ENCODE measurements at regions not wholly inside any gene's neighbourhood (a gene's known extent, or its start where the extent isn't known, plus 50 kb on each side); places are given as distances from the start of the nearest gene placed in this dataset.
"Not testable (repeated sequence)": the region's sequence is repeated elsewhere in the genome, so short reads cannot be mapped to it uniquely, and the experiment has no call there.

GRCh38 chr9:16052757-16053530, 500.1 kb downstream of the CCDC171 start:
- DNase-seq (ENCODE audit: low read depth, low spot score) = no peak

DNA sequence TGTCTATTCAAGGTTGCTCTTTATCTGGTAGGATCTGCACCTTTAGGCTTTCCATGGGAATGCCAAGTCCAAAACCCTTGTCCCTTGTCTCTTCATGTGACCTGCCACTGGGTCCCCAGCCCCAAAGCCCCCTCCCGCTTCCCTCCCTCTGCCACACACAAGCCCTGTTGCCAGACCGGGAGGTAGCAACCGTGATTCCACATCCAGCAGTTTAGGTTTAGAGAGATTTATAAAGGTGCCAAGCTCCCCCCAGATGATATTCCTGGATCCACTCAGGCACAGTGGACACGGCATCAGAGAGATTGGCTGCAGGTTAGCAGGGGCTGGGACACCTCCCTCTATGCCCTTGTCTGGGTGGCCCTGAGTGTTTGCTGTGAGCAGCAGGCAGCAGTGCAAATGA, 504.7 kb downstream of the CCDC171 start:
- no peak for DNase-seq (ENCODE audit: low read depth, low spot score)

GRCh38 chr9:16058131-16058549, 505.3 kb downstream of the CCDC171 start:
- DNase-seq (ENCODE audit: low read depth, low spot score) = no peak

GRCh38 chr9:16060436-16061129, 507.7 kb downstream of the CCDC171 start:
- no peak for DNase-seq (ENCODE audit: low read depth, low spot score)

DNA sequence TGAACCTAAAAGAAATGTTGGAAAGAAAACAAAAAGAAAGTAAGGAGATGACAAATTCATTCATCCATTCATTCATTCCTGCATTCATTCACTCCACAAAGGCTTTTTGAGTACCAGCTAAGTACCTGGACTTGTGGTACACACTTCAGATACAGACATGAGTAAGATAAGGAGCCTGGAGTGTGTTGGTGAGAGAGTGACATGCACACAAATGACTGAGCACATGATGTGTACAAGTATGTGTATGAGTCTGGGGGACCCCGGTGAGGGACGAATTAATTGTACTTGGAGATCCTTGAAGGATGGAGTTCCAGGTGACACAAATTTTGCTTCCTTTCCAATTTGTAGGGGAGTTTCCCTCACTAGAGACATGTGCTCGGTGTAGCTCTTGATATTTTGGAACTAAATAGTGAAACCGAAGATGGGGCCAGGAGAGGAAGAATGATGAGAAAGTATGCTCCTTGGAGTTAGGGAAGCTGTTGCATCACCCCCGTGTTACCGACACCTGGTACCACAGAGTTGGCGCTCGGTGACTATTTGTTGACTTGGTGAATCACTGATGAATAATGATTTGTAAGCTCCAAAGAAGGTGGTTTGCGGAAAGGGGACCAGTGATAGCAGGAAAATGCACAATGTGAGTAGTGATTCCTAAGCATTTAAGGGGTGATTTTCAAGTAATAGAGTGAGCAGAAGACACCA, 509.8 kb downstream of the CCDC171 start:
- DNase-seq (ENCODE audit: low read depth, low spot score) = no peak

DNA sequence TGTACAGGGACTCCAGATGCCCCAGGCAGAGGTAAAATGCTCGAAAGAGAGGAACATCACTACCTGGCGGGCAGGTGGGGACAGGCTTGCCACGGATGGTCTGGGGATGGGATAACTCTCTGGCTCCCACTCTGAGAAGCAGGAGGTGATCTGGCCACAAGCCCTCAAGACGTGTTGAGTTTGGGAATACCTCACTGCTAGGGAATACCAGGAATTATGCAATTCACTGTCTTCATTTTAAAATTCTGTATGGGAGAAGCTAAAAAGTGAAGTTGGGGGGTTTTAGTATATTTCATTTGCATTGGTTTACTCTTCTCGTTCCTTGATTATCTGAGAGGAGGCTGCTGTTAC, 510.4 kb downstream of the CCDC171 start:
- no peak for DNase-seq (ENCODE audit: low read depth, low spot score)

DNA sequence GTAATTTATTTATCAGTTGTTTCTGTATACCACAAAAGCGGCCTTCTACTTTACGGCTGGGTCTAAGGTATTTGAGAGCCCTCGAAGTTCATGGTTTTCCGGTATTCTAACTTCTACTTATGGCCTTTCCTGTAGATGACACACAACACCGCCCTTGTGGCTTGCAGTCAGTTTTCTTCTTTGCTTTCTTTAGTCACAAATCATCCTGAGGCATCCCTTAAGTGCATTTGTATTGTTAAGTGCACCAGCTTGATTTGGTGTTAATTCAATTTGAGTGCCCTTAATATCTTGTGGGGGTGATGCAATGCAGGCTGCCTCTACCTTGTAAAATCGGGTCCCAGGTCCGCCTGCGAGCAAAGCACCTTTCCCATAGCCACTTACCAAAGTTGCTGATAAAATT, 511.9 kb downstream of the CCDC171 start:
- no peak for DNase-seq (ENCODE audit: low read depth, low spot score)

DNA sequence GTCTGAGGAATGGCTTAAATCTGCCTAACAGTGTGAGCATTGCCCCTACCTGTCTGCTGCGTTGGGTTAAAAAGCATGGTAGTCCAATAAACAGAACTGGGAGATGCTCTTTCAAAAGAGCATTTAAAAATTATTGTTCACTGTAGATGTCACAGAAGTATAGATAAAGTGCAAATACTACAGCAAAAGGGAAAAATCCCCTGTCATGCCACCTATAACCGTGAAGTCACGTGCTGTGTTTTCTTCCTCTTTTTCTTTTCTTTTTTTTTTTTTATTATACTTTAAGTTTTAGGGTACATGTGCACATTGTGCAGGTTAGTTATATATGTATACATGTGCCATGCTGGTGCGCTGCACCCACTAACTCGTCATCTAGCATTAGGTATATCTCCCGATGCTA, 513.4 kb downstream of the CCDC171 start:
- DNase-seq (ENCODE audit: low read depth, low spot score) = not testable (repeated sequence)

DNA sequence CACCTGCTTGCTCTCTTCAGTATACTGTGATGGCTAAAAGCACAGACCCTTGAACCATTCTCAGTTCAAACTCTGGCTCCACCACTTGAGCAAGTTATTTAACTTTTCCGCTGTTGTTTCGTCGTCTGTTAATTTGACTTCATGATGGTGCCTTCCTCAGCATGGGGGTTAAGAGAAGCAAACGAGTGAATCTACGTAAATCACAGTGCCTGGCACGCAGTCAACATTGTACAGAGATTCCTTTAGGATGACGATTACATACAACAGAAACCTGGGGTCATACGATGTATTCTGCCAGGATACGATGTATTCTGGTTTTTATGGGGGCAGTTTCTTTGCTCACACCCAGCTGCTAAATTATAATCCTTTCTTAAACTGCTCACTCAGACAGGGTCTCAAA, 515.6 kb downstream of the CCDC171 start:
- no peak for DNase-seq (ENCODE audit: low read depth, low spot score)

- DNase-seq (ENCODE audit: low read depth, low spot score) = no peak
These were observed 516.4 kb downstream of the CCDC171 start for GRCh38 chr9:16069249-16069648.

- DNase-seq (ENCODE audit: low read depth, low spot score) = no peak
These were observed 517.0 kb downstream of the CCDC171 start for GRCh38 chr9:16069671-16070454.

DNA sequence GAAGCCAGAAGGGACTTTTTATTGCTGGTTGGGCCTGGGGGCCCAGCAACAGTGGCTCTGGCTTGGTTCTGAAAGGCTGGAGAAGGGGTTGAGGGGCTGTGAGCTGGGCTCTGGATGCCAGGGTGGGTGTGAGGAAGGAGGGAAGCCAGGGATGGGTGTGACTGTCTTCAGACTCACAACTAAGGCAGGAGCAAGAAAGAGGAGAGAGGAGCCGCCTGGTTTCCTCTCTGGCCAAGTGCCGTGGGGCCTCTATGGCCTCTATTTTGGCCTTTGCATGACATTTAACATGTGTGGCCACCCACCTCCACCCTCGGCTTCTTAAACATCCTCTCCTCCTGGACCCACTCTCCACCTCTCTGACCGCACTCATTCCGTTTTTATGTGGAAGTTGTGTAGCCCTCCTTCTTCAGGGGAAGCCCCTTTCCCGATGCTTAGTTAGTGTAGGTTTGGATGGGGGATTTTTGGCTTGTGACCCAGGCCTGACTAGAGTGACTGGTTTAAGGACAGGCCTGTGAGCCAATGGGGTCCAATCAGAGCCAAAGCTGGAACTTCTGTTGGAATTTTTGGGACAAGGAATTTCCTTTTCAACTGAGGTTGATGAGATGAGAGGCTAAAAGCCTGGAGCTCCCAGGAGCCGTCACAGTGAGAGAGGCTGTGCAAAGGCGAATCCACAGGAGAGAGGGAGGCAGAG, 517.8 kb downstream of the CCDC171 start:
- no peak for DNase-seq (ENCODE audit: low read depth, low spot score)

GRCh38 chr9:16071400-16071799, 518.6 kb downstream of the CCDC171 start:
- DNase-seq (ENCODE audit: low read depth, low spot score) = no peak

DNA sequence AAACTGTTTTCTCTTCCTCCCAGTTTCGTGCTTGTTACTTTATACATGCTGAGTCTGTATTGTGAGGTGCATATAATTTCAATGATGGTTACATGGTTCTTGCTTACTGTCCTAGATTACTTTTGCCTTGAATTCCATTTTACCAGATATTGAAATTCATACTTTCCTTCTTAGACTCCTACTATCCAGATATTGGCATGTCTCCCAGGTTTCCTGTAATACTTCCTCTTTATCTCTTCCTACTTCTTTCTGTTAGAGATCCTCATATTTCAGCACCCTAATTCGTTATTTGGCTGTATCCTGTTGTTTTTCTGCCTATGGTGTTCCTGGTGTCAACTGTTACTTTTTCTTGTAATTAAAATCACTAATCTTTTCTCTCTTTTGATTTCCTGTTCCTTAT, 522.1 kb downstream of the CCDC171 start:
- DNase-seq (ENCODE audit: low read depth, low spot score) = no peak

DNA sequence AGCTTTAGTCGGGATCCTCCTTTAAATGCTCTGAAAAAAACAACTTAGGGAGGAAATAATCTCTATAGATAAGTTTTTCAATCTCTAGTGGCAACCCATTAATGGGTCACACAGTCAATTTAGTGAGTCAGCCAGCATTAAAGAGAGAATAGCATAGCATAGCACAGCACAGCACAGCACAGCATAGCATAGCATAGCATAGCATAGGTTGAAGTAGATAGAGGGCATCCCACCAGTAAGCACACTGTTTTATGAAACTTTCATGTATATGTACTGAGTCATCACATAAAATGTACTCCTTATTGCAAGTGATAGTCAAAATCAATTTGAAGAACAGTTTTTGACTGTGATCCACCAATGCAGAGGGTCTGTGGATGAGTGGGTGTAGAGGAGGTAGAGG, 522.9 kb downstream of the CCDC171 start:
- DNase-seq (ENCODE audit: low read depth, low spot score) = no peak

- no peak for DNase-seq (ENCODE audit: low read depth, low spot score)
These were observed 523.7 kb downstream of the CCDC171 start for GRCh38 chr9:16076511-16076910.

- DNase-seq (ENCODE audit: low read depth, low spot score) = no peak
These were observed 530.0 kb downstream of the CCDC171 start for GRCh38 chr9:16082796-16083195.

DNA sequence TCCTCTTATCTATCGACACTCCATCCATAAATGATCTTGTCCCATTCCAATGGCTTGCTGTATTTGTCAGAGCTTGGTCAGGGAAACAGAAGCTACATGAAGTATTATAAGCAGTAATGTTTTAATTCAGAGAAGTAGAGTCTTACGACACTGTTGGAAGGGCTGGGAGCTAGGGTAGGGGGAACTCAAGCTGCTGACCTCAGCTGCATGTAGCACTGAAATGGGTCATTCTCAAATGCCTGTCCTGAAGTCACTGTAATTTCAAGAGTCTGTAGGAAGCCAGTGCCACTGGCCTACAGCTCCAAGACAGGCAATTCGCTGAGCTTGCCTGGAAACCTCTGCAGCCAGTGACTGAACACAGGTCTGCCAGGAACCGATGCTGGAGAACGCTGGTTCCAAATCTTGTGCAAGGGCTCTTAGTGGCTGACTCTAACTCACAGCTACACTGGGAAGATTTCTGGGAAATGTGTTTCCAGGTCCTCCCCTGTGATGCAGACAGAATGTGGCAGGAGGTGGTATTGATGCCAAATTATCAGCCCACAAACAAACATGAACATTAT, 532.4 kb downstream of the CCDC171 start:
- DNase-seq (ENCODE audit: low read depth, low spot score) = no peak

DNA sequence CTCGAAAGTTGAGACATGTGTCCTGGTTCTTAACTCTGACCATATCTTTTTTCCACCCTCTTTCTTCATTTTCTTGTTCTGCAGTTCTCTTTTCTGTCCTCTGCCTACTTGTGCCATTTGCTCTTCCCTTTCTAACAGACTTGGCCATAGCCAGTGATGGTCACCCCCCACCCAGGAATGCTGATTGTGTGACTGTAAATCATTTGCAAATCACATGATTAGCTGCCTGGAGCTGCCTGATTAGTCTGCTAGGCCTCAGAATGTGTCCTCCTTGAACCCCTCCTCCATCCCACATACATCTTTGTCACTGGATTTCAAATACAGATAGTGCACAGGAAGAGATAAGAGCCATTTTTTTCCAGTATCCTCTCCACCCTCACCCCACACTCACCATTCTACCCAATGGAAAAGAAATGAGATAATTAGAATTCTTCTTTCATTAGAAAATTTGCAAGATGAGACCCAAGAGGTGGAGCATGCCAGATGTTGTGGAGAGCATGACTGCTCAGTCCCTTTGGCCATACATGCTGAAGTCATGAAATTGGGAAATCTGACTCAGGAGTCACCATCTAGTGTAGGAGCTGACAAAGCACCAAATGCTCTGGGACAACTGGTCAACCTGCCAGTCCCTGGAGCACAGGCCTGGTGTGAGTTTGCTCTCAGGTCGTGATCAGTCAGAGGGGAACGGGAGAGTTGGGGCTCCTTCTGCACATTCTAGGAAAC, 538.2 kb downstream of the CCDC171 start:
- no peak for DNase-seq (ENCODE audit: low read depth, low spot score)

Data from activated naive CD8-positive, alpha-beta T cell treated with anti-CD3 and anti-CD28 coated beads, Interleukin-2, amount 50 U/mL, for 16 hours (primary cell).